ENCODE measurements at regions not wholly inside any gene's neighbourhood (a gene's known extent, or its start where the extent isn't known, plus 50 kb on each side); places are given as distances from the start of the nearest gene placed in this dataset.

DNA sequence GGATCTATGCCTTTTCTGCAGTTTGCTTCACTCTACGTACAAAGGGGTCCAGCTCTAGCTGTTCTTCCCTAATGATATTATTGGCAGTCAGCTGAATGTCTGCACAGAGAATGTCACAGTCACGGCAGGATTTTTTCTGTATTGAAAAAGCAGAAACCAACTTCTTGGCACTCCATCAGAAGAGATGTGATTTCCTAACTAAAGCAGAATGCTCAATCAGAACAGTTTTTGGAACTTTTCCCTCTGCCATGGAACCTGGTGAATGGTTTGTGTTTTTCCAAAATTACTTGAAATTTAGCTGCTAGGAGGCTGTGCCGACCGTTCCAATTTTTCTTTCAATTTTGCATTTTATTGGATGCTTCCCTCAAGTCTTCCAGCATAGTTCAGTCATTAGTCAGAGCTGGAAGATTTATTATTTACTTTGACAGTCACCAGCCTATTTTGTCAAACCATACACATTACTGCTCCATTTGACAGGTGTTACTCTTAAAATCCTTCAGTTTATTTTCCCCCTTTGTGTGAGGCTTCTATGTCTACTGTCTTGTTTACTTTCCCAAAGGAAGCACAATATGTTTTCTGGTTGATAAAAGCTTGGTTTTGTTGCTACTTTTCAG lies 259.6 kb upstream of the EPHA7 start:
- ATAC-seq = no peak
- TF ChIP-seq ZFP30 (CRISPR knock-in tag; IDR thresholded peaks at IDR 0.05) = no peak
- TF ChIP-seq ISL1 (CRISPR knock-in tag; IDR thresholded peaks at IDR 0.05) = no peak
- TF ChIP-seq ARNTL (CRISPR knock-in tag; IDR thresholded peaks at IDR 0.05; ENCODE audit: borderline replicate concordance, low read depth) = no peak
- TF ChIP-seq, protein P1, sequence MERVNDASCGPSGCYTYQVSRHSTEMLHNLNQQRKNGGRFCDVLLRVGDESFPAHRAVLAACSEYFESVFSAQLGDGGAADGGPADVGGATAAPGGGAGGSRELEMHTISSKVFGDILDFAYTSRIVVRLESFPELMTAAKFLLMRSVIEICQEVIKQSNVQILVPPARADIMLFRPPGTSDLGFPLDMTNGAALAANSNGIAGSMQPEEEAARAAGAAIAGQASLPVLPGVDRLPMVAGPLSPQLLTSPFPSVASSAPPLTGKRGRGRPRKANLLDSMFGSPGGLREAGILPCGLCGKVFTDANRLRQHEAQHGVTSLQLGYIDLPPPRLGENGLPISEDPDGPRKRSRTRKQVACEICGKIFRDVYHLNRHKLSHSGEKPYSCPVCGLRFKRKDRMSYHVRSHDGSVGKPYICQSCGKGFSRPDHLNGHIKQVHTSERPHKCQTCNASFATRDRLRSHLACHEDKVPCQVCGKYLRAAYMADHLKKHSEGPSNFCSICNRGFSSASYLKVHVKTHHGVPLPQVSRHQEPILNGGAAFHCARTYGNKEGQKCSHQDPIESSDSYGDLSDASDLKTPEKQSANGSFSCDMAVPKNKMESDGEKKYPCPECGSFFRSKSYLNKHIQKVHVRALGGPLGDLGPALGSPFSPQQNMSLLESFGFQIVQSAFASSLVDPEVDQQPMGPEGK (CRISPR knock-in tag; IDR thresholded peaks at IDR 0.05; ENCODE audit: borderline replicate concordance) = no peak
- no peak for TF ChIP-seq CSDC2 (CRISPR knock-in tag; IDR thresholded peaks at IDR 0.05)
- TF ChIP-seq, protein P2, sequence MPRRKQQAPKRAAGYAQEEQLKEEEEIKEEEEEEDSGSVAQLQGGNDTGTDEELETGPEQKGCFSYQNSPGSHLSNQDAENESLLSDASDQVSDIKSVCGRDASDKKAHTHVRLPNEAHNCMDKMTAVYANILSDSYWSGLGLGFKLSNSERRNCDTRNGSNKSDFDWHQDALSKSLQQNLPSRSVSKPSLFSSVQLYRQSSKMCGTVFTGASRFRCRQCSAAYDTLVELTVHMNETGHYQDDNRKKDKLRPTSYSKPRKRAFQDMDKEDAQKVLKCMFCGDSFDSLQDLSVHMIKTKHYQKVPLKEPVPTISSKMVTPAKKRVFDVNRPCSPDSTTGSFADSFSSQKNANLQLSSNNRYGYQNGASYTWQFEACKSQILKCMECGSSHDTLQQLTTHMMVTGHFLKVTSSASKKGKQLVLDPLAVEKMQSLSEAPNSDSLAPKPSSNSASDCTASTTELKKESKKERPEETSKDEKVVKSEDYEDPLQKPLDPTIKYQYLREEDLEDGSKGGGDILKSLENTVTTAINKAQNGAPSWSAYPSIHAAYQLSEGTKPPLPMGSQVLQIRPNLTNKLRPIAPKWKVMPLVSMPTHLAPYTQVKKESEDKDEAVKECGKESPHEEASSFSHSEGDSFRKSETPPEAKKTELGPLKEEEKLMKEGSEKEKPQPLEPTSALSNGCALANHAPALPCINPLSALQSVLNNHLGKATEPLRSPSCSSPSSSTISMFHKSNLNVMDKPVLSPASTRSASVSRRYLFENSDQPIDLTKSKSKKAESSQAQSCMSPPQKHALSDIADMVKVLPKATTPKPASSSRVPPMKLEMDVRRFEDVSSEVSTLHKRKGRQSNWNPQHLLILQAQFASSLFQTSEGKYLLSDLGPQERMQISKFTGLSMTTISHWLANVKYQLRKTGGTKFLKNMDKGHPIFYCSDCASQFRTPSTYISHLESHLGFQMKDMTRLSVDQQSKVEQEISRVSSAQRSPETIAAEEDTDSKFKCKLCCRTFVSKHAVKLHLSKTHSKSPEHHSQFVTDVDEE (CRISPR knock-in tag; IDR thresholded peaks at IDR 0.05) = no peak
- TF ChIP-seq GLIS3 (CRISPR knock-in tag; IDR thresholded peaks at IDR 0.05) = no peak
- TF ChIP-seq, protein P3, sequence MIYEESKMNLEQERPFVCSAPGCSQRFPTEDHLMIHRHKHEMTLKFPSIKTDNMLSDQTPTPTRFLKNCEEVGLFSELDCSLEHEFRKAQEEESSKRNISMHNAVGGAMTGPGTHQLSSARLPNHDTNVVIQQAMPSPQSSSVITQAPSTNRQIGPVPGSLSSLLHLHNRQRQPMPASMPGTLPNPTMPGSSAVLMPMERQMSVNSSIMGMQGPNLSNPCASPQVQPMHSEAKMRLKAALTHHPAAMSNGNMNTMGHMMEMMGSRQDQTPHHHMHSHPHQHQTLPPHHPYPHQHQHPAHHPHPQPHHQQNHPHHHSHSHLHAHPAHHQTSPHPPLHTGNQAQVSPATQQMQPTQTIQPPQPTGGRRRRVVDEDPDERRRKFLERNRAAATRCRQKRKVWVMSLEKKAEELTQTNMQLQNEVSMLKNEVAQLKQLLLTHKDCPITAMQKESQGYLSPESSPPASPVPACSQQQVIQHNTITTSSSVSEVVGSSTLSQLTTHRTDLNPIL (CRISPR knock-in tag; IDR thresholded peaks at IDR 0.05; ENCODE audit: low read depth) = no peak
- TF ChIP-seq RARB (CRISPR knock-in tag; IDR thresholded peaks at IDR 0.05) = no peak
- TF ChIP-seq, protein P4, sequence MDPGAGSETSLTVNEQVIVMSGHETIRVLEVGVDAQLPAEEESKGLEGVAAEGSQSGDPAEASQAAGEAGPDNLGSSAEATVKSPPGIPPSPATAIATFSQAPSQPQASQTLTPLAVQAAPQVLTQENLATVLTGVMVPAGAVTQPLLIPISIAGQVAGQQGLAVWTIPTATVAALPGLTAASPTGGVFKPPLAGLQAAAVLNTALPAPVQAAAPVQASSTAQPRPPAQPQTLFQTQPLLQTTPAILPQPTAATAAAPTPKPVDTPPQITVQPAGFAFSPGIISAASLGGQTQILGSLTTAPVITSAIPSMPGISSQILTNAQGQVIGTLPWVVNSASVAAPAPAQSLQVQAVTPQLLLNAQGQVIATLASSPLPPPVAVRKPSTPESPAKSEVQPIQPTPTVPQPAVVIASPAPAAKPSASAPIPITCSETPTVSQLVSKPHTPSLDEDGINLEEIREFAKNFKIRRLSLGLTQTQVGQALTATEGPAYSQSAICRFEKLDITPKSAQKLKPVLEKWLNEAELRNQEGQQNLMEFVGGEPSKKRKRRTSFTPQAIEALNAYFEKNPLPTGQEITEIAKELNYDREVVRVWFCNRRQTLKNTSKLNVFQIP (CRISPR knock-in tag; IDR thresholded peaks at IDR 0.05; ENCODE audit: borderline replicate concordance, low read depth) = no peak
- no peak for TF ChIP-seq ZFP3 (CRISPR knock-in tag; IDR thresholded peaks at IDR 0.05)
- no peak for TF ChIP-seq ZC3H10 (CRISPR knock-in tag; IDR thresholded peaks at IDR 0.05)
- TF ChIP-seq TOX (CRISPR knock-in tag; IDR thresholded peaks at IDR 0.05; ENCODE audit: borderline replicate concordance) = no peak
- TF ChIP-seq TCF4 (CRISPR knock-in tag; IDR thresholded peaks at IDR 0.05; ENCODE audit: borderline replicate concordance) = no peak
- TF ChIP-seq, protein P5, sequence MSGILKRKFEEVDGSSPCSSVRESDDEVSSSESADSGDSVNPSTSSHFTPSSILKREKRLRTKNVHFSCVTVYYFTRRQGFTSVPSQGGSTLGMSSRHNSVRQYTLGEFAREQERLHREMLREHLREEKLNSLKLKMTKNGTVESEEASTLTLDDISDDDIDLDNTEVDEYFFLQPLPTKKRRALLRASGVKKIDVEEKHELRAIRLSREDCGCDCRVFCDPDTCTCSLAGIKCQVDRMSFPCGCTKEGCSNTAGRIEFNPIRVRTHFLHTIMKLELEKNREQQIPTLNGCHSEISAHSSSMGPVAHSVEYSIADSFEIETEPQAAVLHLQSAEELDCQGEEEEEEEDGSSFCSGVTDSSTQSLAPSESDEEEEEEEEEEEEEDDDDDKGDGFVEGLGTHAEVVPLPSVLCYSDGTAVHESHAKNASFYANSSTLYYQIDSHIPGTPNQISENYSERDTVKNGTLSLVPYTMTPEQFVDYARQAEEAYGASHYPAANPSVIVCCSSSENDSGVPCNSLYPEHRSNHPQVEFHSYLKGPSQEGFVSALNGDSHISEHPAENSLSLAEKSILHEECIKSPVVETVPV (CRISPR knock-in tag; IDR thresholded peaks at IDR 0.05) = no peak
- no peak for TF ChIP-seq PPARA (CRISPR knock-in tag; IDR thresholded peaks at IDR 0.05; ENCODE audit: borderline replicate concordance)

DNA sequence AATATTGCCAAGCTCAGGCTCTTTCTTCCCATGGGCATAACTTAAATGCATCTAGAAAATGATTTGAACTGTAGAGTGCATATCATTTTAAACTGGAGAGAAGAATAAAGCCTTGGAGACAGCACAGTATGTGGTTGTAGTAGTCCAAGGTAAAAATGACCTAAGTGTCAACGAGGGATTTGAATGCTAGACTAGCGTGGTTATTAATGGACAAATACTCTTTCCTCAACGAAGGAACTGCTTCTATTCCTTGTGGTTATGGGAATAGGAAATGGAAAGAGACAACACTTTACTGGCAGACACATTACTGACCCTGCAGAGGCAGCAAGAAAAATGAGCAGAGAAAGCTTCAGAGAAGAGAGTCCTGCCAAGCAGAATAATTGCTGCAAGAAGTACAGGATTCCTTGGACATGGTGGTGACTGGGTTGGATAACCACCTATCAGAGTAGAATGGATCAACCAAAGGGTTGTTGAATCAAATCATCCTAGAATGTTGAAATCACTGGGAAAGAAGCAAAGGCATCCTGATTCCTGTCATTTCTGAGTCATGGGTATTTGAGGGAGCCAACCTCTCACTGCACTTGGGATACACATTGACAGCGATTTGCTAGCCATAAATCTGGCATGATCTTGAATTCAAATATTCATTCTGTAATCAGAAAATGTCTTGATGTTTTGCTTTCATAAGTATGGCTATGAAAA lies 258.1 kb upstream of the EPHA7 start:
- ATAC-seq = no peak
- TF ChIP-seq ZNF565 (CRISPR knock-in tag; conservative IDR thresholded peaks at IDR 0.05; ENCODE audit: low read depth) (no peak), ZFP3 (CRISPR knock-in tag; IDR thresholded peaks at IDR 0.05) (no peak), RARB (CRISPR knock-in tag; IDR thresholded peaks at IDR 0.05) (no peak), ZNF8 (CRISPR knock-in tag; IDR thresholded peaks at IDR 0.05) (no peak), BACH2 (CRISPR knock-in tag; IDR thresholded peaks at IDR 0.05; ENCODE audit: borderline replicate concordance) (no peak)
- TF ChIP-seq, protein P5 (CRISPR knock-in tag; IDR thresholded peaks at IDR 0.05) = no peak
- TF ChIP-seq, protein P2 (CRISPR knock-in tag; IDR thresholded peaks at IDR 0.05) = no peak

Measured in SK-N-SH treated with all-trans-retinoic acid at 6 μM for 48 hours (cell line).